Stimulated activated CD8-positive, alpha-beta memory T cell treated with anti-CD3 and anti-CD28 coated beads, Interleukin-4, amount 100 ng/mL, for 48 hours (primary cell): ENCODE measurements at regions not wholly inside any gene's neighbourhood (a gene's known extent, or its start where the extent isn't known, plus 50 kb on each side); places are given as distances from the start of the nearest gene placed in this dataset.
"Not testable (repeated sequence)": the region's sequence is repeated elsewhere in the genome, so short reads cannot be mapped to it uniquely, and the experiment has no call there.

Experiments
- DNase-seq: peaks from one replicate; pipeline ENCODE4 v3.0.0-alpha.2; 2020

GRCh38 chr6:43897571-43898302 lies 127.7 kb downstream of the VEGFA start:
- DNase-seq: no peak

GRCh38 chr6:43896329-43897255 lies 126.6 kb downstream of the VEGFA start:
- no peak for DNase-seq

GRCh38 chr6:43895656-43896328 lies 125.8 kb downstream of the VEGFA start:
- DNase-seq: no peak

- no peak for DNase-seq
Measured at GRCh38 chr6:43893073-43893472, 123.1 kb downstream of the VEGFA start.

- no peak for DNase-seq
Measured at GRCh38 chr6:43891072-43891870, 121.3 kb downstream of the VEGFA start.

- no peak for DNase-seq
Measured at GRCh38 chr6:43890197-43891062, 120.4 kb downstream of the VEGFA start.

- no peak for DNase-seq
Measured at GRCh38 chr6:43887906-43888683, 118.1 kb downstream of the VEGFA start.

- DNase-seq: no peak
Measured at GRCh38 chr6:43887340-43887858, 117.4 kb downstream of the VEGFA start.

GRCh38 chr6:43886717-43887339 lies 116.8 kb downstream of the VEGFA start:
- no peak for DNase-seq

- no peak for DNase-seq
Measured at GRCh38 chr6:43886067-43886461, 116.1 kb downstream of the VEGFA start.

GRCh38 chr6:43885399-43886066 lies 115.5 kb downstream of the VEGFA start:
- no peak for DNase-seq

- no peak for DNase-seq
Measured at GRCh38 chr6:43884652-43885022, 114.6 kb downstream of the VEGFA start.

- DNase-seq: no peak
Measured at GRCh38 chr6:43883847-43884651, 114.0 kb downstream of the VEGFA start.

GRCh38 chr6:43882690-43883448 lies 112.9 kb downstream of the VEGFA start:
- DNase-seq: not testable (repeated sequence)

GRCh38 chr6:43880236-43881137 lies 110.5 kb downstream of the VEGFA start:
- no peak for DNase-seq

- no peak for DNase-seq
Measured at GRCh38 chr6:43879722-43880121, 109.7 kb downstream of the VEGFA start.
